ENCODE measurements at regions not wholly inside any gene's neighbourhood (a gene's known extent, or its start where the extent isn't known, plus 50 kb on each side); places are given as distances from the start of the nearest gene placed in this dataset.

DNA sequence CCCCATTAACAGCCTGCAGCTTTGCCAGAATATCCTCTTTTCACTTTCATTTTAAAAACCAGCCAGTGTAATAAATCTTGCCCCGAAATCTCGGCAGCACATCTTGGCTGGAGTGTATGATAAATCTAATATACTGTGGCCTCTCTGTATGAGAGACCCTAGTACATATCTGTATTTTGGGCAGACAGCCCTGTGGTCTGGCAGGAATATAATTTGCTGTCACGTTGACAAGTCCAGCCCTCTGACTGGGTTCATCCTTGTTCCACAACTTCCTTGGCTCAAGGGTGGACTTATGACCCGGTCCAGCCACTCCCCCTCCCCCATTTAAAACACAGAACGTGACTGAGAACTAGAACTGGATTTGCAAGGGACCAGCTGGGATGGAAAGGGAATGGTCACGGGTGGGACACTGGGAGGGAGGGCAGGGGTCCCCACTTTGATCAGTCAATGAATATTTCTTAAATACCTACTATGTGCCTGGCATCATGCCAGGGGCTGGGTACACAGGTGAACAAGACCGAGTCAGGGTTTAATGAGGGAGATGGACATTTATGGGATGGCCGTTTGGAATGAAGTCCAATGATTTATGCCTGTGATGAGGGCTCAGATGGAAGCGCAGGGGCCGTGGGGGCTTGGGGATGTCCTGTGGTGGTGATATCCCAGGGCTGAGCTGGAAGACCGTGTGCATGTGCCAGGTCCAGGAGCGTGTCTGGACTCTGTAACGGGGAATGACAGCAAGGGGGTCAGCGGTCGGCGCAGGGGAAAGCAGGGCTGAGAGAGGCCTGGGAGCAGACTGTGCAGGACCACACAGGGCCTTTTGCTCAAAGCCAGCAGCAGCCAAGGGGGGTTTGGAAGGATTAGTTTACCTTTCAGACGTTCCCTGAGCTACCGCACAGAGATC, 190.5 kb downstream of the PHETA1 start:
- DNase-seq (ENCODE audit: low read depth) = no peak

DNA sequence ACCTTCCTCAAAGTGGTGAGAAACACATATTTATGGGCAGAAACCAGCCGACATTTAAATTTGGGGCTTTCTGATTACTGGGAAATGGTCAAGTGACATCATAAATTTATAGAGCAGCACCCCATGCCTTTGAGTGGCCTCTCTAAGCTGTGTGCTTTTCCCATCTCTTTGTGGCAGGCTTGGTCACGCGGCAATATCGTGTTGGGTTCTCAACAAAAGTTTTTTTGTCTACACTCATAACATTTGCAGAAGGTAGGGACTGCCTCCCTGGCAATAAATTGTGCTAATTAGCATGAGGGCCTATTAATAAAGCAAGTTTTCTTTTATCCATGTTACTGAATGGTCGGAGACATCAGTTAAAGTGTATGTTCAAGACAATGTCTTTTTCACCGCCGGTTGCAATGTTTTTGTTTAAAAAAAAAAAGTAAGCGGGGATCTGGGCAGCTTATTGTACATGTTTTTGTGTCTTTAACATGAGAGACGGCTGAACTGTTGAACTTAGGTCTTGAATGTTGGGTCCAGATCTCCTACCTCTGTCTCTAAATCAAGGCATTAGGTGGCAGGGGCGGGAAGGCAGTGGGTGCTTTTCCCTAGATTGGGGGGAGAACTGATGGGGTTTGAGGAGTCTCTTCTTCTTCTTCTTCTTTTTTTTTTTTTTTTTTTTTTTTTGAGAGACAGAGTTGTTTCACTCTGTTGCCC, 193.3 kb downstream of the PHETA1 start:
- no peak for DNase-seq (ENCODE audit: low read depth)

DNA sequence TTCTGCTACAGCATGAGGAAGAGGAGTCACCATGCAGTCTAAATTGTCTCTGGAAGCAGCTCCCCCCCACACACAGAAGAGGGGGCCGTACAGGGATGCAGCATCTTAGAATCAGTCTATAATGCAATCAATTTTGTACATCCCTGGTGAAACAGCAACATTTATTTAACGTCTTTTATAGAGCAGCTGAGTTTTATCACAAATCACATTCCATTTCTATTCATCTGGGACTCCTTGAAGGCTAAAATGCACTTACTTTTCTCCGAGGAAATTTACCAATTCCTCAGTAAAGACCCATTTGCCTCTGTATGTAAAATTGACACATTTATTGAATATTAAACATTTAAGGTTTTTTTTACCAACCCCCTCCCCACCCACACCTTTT, 193.9 kb downstream of the PHETA1 start:
- DNase-seq (ENCODE audit: low read depth) = no peak

DNA sequence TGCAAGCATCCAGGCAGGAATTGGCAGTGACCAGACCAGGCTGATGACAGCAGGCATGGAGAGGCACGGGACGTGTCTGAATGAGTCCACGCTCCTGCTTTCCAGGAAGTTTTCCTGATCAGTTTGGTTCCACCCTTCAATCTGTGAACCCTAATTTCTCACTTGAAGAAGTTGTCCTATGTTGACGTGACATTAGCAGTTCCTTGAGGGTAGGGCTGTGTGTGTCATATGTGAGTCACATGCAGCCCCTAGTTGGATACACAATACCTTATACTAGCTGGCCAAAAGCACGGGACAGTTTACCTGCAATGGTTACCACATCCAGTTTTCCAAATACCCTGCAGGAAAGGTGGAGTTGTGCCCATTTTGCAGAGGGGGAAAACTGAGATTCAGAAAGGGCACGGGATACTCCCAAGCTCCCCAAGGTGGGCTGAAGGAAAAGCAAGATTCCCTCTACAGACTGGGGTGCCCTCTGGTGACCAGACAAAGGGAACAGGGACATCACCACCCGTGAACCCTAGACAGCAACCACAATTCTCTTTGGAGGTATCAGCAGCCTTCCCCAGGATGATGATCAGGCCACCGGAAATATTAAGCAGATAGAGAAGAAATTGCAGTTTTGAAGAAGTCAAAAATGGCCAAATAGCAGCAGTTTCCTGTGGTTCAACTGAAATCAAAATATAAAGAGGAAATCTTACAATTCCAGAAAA, 194.5 kb downstream of the PHETA1 start:
- DNase-seq (ENCODE audit: low read depth) = peak; percentile 13

DNA sequence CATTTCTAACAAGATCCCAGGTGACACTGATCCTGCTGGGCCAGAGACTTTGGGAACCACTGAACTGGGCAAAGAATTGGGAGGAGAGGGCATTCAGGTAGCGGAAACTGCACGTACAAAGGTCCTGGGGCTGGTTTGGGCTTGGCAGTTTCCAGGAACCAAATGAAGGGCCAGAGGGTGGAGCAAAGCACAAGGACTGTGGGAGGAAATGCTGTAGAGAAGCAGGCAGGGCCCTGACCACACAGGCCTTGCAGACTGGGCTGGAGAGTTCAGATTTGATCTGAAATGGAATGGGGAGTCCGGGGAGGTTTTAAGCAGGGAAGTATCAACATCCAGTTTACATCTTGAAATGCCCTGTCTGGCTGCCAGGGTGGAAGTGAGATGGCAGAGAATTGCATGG, 195.1 kb downstream of the PHETA1 start:
- DNase-seq (ENCODE audit: low read depth) = no peak

DNA sequence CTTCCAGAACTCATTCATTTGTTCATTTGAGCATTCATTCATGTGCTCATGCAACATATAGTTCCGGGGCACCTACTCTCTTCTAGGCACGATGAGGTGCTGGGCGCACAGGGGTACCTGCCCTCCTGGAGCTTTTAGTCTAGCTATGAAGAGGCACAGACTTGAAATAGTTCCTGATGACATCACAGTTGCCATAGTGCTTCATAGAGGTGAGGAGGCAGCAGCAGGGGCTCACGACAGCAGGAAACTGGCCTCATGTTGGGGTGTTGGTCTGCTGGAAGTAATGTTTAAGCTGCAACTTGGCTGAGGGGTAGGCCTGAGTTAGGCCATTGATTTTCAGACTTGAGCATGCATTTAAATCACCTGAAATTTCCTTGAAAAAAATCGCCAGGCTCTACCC, 195.5 kb downstream of the PHETA1 start:
- DNase-seq (ENCODE audit: low read depth) = no peak

DNA sequence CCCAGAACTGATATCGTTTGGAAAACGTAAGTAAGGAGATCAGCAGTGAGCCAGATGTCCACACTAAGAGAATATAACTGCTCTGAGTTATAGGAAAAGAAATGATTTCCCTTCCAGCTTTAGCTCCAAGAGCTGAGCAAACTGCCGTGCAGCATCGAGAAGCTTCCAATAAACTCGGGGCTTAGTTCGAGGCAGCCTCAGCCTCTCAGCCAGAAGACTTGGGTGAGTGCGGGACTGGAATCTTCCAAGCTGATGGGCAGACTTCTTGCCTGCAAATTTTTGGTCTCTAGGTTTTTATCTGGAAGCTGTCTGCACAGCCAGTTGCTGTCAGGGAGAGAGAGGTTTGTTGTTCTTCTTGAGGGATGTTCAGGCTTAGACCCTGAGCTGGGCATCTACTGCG, 196.1 kb downstream of the PHETA1 start:
- DNase-seq (ENCODE audit: low read depth) = no peak

DNA sequence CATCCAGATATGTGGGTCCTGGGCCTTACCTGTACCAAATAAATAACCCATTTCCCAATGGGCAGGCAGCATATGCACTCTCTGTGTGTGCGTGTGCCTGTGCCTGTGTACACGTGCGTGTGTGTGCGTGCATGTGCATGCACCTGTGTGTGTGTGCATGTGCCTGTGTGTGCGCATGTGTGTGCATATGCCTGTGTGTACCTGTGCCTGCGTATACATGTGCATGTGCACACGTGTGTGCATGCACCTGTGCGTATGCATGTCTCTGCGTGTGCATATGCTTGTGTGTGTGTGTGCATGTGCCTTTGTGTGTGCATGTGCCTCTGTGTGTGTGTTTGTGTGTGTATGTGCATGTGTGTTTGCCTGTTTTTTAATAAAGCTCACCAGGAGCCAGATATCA, 197.1 kb downstream of the PHETA1 start:
- no peak for DNase-seq (ENCODE audit: low read depth)

DNA sequence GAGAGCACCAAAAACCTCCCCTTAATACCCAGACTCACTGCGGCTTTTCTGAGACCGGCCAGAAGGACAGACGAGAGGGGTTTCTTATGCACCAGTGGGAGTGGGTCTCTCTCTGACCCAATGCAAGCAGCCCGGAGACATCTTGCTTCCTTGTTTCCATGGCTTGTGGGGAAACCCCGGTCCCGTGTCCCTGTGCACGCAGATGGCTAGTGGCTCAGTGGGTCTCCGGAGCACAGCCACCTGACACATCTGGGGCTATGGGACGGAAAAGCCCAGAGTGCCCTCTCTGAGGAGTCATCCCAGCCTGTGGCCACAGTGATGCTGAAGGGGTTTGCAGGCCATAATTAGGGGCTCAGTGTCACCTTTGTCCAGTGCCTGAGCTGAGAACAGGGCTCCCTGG, 197.6 kb downstream of the PHETA1 start:
- no peak for DNase-seq (ENCODE audit: low read depth)

DNA sequence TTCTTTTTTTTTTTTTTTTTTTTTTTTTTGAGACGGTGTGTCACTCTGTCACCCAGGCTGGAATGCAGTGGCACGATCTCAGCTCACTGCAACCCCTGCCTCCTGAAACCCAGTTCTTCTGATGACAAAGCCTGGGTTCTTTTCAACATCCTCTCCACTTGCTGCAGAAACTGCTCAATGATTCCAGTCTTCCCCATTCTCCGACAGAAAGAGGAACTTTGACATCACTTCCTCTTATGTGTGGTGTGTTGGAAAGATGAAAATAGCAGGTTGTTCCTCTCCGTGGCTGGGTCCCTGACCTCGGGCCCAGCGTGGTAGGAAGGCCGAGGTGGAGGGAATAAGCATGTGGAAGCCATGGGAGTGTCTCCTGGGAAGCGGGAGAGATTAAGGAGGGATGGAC, 198.4 kb downstream of the PHETA1 start:
- DNase-seq (ENCODE audit: low read depth) = no peak

DNA sequence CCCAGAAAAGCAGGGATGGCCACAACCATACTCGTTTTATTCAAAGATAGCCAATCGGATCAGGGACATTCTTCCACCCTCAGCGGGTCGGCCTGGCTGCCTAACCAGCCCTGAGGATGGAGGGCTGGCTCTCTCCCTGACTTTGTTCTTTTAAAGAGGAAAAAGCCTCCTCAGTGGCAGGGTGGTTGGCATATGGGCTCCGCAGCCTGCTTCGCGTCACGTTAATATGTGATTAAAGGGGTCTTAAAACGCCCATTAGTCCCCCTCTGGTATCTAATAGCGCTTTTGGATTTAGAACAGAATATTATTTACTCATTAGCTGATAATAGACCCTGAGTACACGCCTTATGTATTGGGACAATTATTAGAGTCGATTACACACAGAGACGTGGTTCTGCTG, 199.4 kb downstream of the PHETA1 start:
- no peak for DNase-seq (ENCODE audit: low read depth)

DNA sequence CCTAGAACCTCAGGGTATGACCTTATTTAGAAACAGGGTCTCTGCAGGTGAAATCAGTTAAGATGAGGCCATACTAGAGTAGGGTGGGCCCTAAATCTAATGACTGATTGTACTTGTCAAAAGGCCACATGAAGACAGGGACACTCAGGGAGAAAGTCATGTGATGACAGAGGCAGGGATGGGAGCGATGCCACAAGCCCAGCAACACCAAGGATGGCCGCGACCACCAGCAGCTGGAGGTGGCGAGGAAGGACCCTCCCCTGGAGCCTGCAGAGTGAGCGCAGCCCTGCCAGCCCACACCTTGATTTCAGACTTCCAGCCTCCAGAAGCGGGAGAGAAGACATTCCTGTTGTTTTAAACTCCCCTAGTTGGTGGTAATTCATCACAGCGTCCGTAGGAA, 199.9 kb downstream of the PHETA1 start:
- DNase-seq (ENCODE audit: low read depth) = no peak

DNA sequence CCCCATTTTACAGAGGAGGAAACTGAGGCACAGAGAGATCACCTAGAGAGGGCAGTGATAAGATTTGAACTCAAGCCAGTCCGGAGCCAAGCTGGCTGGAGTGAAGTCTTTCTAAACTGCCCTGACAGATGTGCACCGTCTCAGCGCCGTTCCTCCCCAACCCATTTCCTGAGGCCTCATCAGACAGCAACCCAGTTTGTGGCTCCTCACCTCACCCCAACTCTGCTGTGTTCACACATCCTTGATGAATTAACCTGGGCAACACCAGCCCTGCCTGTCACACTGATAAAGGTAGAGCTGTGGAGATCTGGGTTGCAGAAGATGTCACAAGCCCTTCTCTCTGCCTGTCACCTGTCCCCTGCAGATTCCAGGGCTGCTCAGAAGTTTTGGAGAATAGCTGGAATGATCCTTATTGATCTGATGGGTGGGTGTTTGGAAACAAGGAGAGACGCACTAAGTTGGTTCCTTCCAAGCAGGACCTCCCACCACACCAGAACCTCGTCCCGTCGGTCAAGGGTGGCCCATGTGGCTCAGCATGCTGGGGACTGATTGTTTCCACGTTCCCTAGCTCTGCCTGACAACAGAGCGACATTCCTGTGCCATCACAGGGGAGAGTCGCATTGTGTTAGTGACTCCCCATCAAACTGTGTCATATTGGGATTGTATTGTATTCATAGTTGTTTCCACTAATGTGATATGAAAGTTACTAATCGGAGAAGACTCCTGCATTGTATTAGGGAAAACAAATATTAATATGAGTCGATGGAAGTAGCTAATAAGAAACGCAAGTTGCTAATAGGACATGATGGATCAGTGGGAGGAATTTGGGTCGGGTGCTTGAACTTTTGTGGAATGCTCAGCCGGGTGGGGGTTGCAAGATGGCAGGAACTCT, 200.6 kb downstream of the PHETA1 start:
- no peak for DNase-seq (ENCODE audit: low read depth)

DNA sequence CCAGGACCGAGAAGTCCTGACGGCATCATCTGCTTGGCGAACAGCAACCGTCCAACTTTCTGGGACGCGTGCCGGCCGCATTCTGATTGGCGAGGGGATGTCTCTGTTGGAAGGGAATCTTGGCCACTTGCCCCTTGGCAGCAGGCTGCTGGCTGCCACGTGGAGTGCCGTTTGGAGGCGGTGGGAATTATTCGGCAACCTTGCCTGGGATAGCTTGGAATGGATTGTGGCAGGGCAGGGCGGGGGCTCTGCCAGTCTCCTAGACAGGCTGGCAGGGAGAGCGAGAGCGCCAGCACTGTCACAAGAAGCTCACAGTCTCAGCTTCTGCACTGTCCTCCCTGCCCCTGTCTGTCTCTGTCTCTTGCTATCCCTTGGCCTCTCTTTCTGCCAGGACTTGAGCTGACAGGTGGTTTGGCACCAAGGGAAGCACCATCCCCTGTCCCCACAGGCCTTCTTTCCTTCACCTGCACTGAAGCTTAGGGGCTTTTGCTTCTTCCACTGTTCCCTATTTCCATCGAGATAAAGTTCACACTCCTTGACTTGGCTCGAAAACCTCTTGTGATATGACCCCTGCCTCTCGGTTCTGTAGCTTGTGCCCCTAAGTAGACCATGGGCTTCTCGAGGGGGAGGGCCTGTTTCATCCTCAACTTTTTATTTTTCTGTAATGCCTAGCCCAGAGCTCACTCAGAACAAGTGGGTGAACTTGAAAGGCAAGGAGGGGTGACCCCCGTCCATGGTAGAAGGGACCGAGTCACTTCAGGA, 201.9 kb downstream of the PHETA1 start:
- no peak for DNase-seq (ENCODE audit: low read depth)

DNA sequence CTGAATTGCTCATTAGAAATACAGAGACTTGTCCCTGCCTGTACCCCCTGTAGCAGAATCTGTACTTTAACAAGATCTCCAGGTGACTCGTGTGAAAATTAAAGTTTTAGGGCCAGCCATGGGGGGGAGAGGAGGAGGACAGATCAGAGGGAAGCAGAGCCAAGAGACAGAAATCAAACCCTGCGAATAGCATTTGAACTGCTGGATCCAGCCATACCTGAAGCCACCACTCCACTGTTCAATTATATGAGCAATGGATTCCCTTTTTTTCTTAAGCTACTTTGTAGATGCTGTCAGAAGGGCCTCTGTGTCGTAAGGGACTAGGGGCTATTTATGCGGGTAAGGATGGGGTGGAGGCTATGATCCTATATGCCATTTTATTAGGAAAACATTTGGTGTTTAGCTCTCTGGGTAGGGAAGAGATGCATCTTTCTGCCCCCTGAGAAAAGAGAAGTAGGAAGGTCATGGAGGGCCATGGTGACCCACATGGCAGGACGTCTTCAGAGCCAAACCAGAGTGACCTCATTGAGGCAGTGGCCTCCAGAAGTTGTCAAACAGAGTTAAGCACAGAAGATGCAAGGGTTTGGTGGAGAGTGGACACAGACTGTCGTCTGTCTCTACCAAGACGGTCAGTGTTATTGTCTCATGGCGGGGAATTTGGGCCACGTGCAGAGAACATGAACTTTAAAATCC, 203.9 kb downstream of the PHETA1 start:
- DNase-seq (ENCODE audit: low read depth) = no peak

DNA sequence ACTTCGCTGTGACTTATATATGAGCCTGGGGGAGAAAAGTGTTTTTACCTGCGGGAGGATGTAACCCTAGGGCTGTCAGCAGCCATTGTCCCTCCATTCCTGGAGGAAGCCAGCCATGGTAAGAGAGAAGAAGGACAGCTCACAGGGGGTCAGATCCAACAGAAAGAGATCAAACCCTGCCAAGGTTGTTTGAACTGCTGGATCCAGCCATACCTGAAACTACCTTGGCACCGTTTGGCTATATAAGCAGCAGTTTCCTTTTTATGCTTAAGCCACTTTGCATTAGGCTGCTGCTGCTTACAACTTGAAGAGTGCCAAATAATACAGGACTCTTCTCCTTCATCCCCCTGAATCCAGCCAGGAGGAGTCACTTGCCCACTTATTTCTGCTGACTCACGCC, 205.5 kb downstream of the PHETA1 start:
- no peak for DNase-seq (ENCODE audit: low read depth)

DNA sequence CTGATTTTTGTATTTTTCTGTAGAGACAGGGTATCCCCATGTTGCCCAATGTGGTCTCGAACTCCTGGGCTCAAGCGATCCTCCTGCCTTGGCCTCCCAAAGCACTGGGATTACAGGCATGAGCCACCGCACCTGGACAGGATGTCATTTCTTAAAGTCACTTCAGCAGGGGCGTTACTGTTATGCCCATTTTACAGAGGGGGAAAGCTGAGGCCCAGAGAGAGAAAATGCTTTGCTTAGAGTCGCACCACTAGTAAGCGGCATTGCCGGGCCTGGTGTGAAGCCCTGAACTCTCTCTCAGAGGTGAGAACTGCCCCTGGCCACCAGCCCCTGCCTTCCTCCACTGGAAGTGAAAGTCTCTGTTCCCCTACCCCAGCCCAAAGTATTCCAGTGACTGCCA, 207.0 kb downstream of the PHETA1 start:
- DNase-seq (ENCODE audit: low read depth) = no peak

DNA sequence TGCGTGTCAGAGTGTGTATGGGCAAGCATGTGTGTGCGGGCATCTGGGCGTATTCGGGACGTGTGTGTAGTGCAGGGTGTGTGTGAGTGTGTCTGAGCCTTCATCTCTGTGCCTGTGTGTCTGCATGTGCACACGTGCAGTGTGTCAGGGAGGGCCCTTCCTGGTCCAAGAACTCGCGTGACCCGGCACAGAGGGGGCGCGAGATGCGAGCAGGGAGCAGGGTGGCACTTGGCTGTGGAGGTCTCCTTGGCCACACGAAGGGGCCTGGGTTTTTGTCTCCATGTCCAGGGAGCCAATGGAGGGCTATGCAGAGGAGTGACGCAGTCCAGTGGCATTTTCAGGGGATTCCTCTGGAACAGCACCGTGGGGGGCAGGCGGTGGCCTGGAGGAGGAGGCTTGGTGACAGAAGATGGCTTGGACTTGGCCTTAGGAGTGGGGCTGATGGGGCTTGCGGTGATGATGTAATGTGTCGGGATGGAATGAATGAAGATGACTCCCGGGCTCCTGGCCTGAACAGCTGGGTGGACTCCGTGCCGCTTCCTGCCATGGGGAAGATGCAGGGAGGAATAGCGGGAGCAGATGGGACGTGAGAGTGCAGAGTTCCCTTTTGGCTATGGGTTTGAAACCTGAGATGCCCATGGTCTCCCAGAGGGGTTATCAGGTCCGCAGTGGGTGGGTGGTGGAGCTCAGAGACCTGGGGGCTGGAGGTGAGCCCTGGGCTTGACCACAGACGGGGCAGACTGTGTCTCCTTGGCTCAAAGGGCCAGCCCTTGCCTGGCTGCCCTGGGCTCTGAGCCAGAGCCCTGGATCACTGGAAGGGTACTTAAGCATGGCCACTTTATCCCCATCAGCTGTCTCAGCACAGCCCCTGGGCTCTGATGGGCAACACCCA, 208.3 kb downstream of the PHETA1 start:
- peak; percentile 57 for DNase-seq (ENCODE audit: low read depth)

DNA sequence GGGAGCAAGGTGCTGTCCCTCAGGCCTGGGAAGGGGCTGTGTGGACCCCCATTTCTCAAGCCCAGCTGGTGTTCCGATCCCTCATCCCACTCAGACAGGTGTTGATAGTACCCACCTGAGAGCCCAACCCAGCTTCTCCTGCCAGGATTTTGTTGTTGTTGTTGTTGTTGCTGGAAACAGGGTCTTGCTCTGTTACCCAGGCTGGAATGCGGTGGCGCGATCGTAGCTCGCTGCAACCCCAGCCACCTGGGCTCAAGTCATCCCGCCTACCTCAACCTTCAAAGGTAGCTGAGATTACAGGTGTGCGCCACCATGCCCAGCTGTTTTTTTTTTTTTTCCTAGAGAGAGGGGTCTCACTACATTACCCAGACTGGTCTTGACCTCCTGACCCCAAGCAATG, 209.9 kb downstream of the PHETA1 start:
- DNase-seq (ENCODE audit: low read depth) = no peak
